Stimulated activated naive CD8-positive, alpha-beta T cell treated with anti-CD3 and anti-CD28 coated beads, Interleukin-15, amount 100 ng/mL, for 72 hours (primary cell): ENCODE measurements at regions not wholly inside any gene's neighbourhood (a gene's known extent, or its start where the extent isn't known, plus 50 kb on each side); places are given as distances from the start of the nearest gene placed in this dataset.

Source experiments
- ATAC-seq: fragments of 150-1000 bp; cut with Tn5 transposase; 2 replicates; pipeline ENCODE4 v1.10.0; 2021; ENCODE audit warnings: mild to moderate bottlenecking, moderate library complexity
- DNase-seq, 2 donors: peaks; one replicate each; pipeline ENCODE4 v3.0.0; 2021 to 2022
- H3K27ac Mint-ChIP-seq, 2 donors: one replicate each; pipeline ENCODE4 v1.8.0; 2022; ENCODE audit warnings: mild to moderate bottlenecking in 2 of 2, mixed read lengths in 2 of 2, moderate library complexity in 2 of 2
- H3K27me3 Mint-ChIP-seq: one replicate; pipeline ENCODE4 v1.8.0; 2022; ENCODE audit warnings: mixed read lengths
- H3K4me1 Mint-ChIP-seq: one replicate; pipeline ENCODE4 v1.8.0; 2022; ENCODE audit warnings: mild to moderate bottlenecking, mixed read lengths
- H3K4me3 Mint-ChIP-seq, 2 donors: one replicate each; pipeline ENCODE4 v1.8.0; 2022; ENCODE audit warnings: mild to moderate bottlenecking in 2 of 2, mixed read lengths in 2 of 2, moderate library complexity in 1 of 2
- H3K9me3 Mint-ChIP-seq, 2 donors: one replicate each; pipeline ENCODE4 v1.8.0; 2022; ENCODE audit warnings: mixed read lengths in 2 of 2

- no peak for ATAC-seq
- Mint-ChIP-seq H3K4me3 (no peak overlapping the region), H3K27me3 (no peaks in the 10 kb centered on the region), H3K27ac (no peak overlapping the region), H3K9me3 (peaks cover 0 to 6% of the 10 kb centered on the region in 2 donors), H3K4me1 (no peaks in the 10 kb centered on the region)
- no peak for DNase-seq
Measured at GRCh38 chr7:117929237-117929636, 56.0 kb upstream of the CTTNBP2 start.

GRCh38 chr7:117931314-117931713 lies 58.1 kb upstream of the CTTNBP2 start:
- Mint-ChIP-seq H3K4me3 (no peak overlapping the region), H3K27me3 (no peaks in the 10 kb centered on the region), H3K27ac (no peak overlapping the region), H3K9me3 (peaks cover 0 to 6% of the 10 kb centered on the region in 2 donors), H3K4me1 (no peaks in the 10 kb centered on the region)
- DNase-seq, result no peak
- ATAC-seq, result no peak

DNA sequence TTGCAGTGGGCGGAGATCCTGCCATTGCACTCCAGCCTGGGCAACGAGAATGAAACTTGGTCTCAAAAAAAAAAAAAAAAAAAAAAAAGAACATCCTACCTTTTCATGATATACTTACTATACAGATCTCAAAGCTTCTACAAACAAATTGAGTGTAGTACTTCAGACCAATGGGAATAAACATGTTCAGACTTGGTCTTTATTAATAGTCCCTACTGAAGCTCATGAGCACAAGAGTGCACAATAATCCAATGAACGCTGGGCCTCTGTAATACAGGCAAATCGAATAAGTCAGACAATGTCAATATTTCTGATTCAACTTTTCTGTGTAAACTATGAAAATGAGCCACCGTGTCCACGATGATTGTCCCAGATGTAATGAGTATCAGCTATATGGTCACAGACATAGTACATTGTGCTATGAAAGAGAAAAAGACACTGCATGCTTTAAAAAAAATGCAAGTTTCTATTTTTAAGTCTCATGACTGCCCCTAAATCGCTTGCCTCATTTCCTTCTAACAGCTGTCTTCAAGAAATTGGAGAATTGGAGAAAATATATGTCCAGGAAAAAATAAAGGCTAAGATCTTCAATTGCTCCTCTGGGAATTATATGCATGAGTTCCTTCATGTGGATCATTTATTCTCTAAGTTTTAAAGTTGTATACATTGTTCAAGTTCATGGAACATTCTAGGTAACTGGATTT lies 64.0 kb upstream of the CTTNBP2 start:
- H3K4me3 Mint-ChIP-seq, result no peak overlapping the region
- no peaks in the 10 kb centered on the region for H3K27me3 Mint-ChIP-seq
- H3K4me1 Mint-ChIP-seq, result no peaks in the 10 kb centered on the region
- H3K9me3 Mint-ChIP-seq, result peaks cover 0 to 6% of the 10 kb centered on the region in 2 donors
- no peak for DNase-seq
- no peak overlapping the region for H3K27ac Mint-ChIP-seq
- no peak for ATAC-seq

DNA sequence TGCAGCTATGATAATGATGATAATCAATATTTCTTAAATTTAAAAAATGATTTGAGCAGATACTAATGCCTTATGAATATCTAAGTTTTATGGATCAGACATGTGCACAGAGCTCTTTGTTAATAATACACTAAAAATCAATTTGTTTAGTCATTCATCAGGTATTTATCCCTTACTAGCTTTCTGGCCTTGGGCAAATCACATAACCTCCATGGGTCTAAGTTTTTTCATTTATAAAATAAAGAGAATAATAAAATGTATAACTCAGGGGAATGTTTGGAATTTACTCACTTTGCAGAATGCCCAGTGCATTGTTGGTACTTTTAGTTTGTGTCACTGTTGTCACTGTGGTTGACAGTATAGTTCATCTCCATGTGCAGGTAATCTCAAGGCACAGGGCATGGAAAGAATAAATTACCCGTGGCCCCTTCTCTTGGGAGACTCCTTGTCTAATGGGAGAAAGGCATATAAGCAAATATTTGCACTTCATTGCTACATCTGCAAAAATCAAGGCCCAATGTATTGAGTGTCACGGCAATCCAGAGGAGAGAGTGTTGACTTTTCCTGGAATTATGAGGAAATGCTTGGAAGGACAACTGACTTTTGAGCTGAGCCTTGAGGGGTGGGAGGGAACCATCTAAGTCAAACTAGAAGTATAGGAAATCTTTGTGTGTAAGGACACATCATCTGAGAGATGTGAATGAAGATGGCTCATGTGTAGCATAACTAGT lies 64.7 kb upstream of the CTTNBP2 start:
- ATAC-seq (no peak), DNase-seq (no peak)
- Mint-ChIP-seq H3K27ac (no peak overlapping the region), H3K4me1 (no peaks in the 10 kb centered on the region), H3K9me3 (peaks cover 0 to 5% of the 10 kb centered on the region in 2 donors), H3K27me3 (no peaks in the 10 kb centered on the region), H3K4me3 (no peak overlapping the region)

DNA sequence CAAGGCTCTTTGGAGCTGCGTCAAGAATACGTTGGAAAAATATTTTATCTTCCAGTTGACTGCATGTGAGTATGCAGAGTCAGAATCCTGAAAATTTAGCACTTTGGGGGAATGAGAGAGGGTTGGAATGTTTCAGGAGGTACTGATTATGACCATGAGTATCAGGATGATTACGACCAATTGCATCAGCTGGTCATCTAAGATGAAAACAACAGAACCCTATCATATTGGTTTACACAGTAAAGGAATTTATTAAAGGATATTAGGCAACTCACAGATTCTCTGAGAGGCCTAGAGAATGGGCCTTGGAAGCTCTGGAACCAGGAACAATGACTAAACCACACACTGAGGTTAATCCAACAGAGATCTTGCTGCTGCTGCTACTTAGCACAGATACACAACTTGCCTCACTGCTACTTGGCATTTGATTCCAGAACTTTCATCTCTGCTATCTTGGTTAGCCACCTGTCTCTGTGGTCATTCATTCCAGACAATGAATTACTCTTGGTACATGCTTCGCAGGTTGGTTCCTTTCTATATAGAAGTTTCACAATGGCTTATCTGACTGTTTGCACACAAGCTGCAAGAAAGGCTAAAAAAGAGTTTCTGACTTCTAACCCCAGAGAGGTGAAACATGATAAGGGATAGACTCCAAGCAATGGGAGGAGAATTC lies 68.0 kb upstream of the CTTNBP2 start:
- Mint-ChIP-seq H3K9me3 (no peaks in the 10 kb centered on the region), H3K27ac (peak overlapping the region in 1 of 2 donors; percentile 68), H3K4me3 (no peak overlapping the region), H3K4me1 (no peaks in the 10 kb centered on the region), H3K27me3 (no peaks in the 10 kb centered on the region)
- ATAC-seq, result no peak
- DNase-seq, result no peak

DNA sequence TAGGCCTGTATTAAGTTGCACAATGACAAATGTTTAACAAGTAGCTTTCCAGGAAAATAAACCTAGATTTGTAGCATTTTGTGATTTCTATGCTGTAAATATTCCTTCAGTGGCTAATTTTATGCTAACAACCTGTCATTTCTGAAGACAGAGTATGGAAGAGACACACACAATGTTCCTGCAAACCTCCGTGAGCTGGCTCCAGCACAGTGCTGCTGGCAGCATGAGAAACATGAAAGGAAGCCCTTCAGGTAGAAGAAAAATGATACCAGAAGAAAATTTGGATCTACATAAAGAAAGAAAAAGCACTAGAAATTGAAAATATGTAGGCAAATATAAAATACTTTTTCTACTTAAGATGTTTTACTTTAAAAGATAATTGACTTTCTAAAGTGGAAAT lies 69.5 kb upstream of the CTTNBP2 start:
- H3K27ac Mint-ChIP-seq, result no peak overlapping the region
- H3K4me3 Mint-ChIP-seq, result no peak overlapping the region
- H3K9me3 Mint-ChIP-seq, result no peaks in the 10 kb centered on the region
- no peak for DNase-seq
- no peak for ATAC-seq
- H3K27me3 Mint-ChIP-seq, result no peaks in the 10 kb centered on the region
- H3K4me1 Mint-ChIP-seq, result no peaks in the 10 kb centered on the region

DNA sequence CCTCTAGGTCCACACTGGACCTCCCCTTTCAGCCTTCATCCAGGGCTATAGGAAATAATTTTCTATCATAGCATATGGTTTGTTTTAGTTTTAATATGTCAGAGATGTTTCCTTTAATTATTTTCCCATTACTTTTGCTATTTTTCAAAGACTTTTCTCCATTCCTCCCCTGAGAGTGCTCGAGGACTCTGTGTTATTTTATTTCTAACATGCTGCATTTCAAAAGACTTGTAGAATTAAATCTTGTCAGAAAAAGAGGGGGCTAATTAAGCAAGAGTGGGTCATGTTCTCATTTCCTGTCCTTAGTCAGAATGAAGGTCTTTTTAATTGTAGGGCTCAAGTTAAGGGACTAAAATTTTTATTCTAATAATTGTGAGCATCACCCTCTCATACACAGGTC lies 71.6 kb upstream of the CTTNBP2 start:
- Mint-ChIP-seq H3K27ac (no peak overlapping the region), H3K4me3 (no peak overlapping the region), H3K4me1 (no peaks in the 10 kb centered on the region), H3K27me3 (no peaks in the 10 kb centered on the region), H3K9me3 (no peaks in the 10 kb centered on the region)
- DNase-seq (no peak), ATAC-seq (no peak)

GRCh38 chr7:117946151-117946633 lies 73.0 kb upstream of the CTTNBP2 start:
- no peak overlapping the region for H3K27ac Mint-ChIP-seq

GRCh38 chr7:117949232-117949631 lies 76.0 kb upstream of the CTTNBP2 start:
- Mint-ChIP-seq H3K27me3 (peaks cover 12% of the 10 kb centered on the region), H3K4me1 (no peaks in the 10 kb centered on the region), H3K9me3 (no peaks in the 10 kb centered on the region), H3K4me3 (no peak overlapping the region), H3K27ac (no peak overlapping the region)
- DNase-seq (no peak), ATAC-seq (peak; percentile 39)

More at GRCh38 chr7:117946151-117946633, 73.0 kb upstream of the CTTNBP2 start:
- no peak for ATAC-seq
- Mint-ChIP-seq H3K4me3 (no peak overlapping the region), H3K9me3 (no peaks in the 10 kb centered on the region), H3K27me3 (peaks cover 2% of the 10 kb centered on the region), H3K4me1 (no peaks in the 10 kb centered on the region)
- no peak for DNase-seq

DNA sequence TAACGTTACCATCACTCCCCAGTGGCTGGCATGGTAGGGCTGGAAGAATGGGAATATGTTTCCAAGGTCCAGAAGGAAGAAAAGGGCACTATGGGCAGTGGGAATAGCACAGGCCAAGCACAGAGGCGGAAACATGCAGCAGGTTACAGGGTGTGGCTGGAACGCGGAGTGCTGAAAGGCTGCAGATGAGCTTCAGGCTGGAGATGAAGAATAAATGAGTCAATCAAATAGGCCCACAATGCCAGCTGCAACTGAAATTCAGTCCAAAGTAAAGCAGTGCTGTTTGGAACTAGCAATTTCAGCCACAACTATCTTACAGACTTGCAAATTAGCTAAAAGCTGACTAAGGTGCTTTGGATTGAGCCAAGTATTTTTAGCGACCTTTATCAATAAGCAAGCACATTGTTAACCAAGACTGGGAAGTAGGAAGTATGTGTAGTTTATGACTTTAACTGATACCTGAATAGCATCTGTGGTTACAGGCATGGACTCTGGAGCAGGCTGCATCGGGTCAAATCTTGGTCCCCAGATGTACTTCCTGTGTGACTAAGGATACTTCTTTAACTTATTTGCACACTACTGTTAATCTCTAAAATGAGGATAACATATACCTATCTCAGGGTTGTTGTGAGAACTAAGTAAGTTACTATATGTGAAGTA lies 77.5 kb upstream of the CTTNBP2 start:
- no peak for ATAC-seq
- Mint-ChIP-seq H3K9me3 (no peaks in the 10 kb centered on the region), H3K4me3 (no peak overlapping the region), H3K27me3 (peaks cover 12% of the 10 kb centered on the region), H3K4me1 (no peaks in the 10 kb centered on the region), H3K27ac (no peak overlapping the region)
- DNase-seq, result no peak

DNA sequence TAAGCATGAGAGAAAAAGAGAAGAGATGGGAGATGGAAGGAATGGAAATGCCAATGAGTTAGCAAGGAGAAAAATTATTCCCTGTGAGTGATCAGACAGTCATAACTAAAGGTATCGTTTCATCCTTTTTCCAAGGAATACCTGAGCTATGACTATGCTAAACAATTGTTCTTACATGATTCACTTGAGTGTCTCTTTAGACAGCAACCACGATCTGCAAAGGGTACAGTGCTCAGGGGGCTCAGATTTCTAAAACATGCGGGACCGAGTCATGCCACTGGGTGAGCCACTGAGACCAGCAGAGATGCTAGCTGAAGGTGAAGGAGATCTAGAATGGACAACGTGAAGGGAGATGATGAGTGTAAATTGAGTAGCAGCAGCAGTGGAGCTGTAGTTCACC lies 78.0 kb upstream of the CTTNBP2 start:
- peaks cover 12% of the 10 kb centered on the region for H3K27me3 Mint-ChIP-seq
- no peak overlapping the region for H3K27ac Mint-ChIP-seq
- no peaks in the 10 kb centered on the region for H3K9me3 Mint-ChIP-seq

GRCh38 chr7:117951691-117952280 lies 78.5 kb upstream of the CTTNBP2 start:
- H3K4me3 Mint-ChIP-seq, result no peak overlapping the region
- DNase-seq (no peak), ATAC-seq (no peak)
- no peaks in the 10 kb centered on the region for H3K4me1 Mint-ChIP-seq
- peaks cover 12% of the 10 kb centered on the region for H3K27me3 Mint-ChIP-seq
- no peak overlapping the region for H3K27ac Mint-ChIP-seq
- no peaks in the 10 kb centered on the region for H3K9me3 Mint-ChIP-seq

More for the DNA sequence above, 78.0 kb upstream of the CTTNBP2 start:
- ATAC-seq (no peak), DNase-seq (no peak)
- H3K4me1 Mint-ChIP-seq, result no peaks in the 10 kb centered on the region
- no peak overlapping the region for H3K4me3 Mint-ChIP-seq

DNA sequence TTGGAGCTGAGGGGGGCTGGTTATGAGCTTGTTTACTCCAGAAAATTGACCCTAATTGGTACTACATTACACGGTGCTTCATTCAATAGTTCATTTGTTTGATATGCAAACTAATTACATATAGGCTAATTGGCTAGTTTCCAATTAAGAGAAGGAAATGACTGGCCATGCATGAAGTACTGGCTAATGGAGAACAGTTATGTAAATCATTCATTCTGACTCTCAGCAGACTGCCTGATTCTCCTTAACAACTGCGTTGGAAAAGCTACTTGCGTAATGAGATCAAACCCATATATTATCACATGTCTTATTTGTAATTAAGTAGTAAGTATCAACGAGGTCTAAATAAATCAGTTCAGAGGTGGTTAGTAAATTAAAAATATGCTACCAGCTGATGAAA lies 81.8 kb upstream of the CTTNBP2 start:
- no peak overlapping the region for H3K27ac Mint-ChIP-seq
- no peak overlapping the region for H3K4me3 Mint-ChIP-seq
- peaks cover 12% of the 10 kb centered on the region for H3K27me3 Mint-ChIP-seq
- H3K4me1 Mint-ChIP-seq, result no peaks in the 10 kb centered on the region
- H3K9me3 Mint-ChIP-seq, result no peaks in the 10 kb centered on the region
- DNase-seq, result no peak
- no peak for ATAC-seq

GRCh38 chr7:117960351-117960750 lies 87.1 kb upstream of the CTTNBP2 start:
- ATAC-seq (no peak), DNase-seq (no peak)
- Mint-ChIP-seq H3K4me3 (no peak overlapping the region), H3K27me3 (no peaks in the 10 kb centered on the region), H3K4me1 (no peaks in the 10 kb centered on the region), H3K9me3 (no peaks in the 10 kb centered on the region), H3K27ac (no peak overlapping the region)

- ATAC-seq (no peak), DNase-seq (no peak)
- Mint-ChIP-seq H3K4me1 (no peaks in the 10 kb centered on the region), H3K4me3 (no peak overlapping the region), H3K27ac (no peak overlapping the region), H3K9me3 (no peaks in the 10 kb centered on the region), H3K27me3 (no peaks in the 10 kb centered on the region)
Measured at GRCh38 chr7:117961235-117961634, 88.0 kb upstream of the CTTNBP2 start.
